ENCODE measurements at regions not wholly inside any gene's neighbourhood (a gene's known extent, or its start where the extent isn't known, plus 50 kb on each side); places are given as distances from the start of the nearest gene placed in this dataset.
"Not testable (repeated sequence)": the region's sequence is repeated elsewhere in the genome, so short reads cannot be mapped to it uniquely, and the experiment has no call there.

DNA sequence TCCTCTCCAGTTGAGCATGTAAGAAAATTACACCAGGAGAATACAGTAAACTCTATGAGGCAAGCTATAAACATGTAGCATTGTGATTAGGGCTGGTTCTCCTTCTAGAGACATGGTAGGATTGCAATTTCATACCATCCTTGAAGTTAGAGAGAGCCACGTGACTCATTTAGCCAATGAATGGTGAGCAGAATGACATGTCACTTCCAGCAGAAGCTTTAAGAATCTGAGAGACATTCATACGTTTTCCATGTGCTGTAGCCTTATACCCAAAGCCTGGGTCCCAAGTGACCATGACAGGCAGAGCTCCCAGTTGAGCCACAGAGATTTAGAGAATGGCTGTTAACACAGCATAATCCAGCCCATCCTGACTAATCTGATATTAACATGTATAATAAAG, 68.0 kb upstream of the TP53BP2 start:
- H3K27ac ChIP-seq; in situ Hi-C loops (cut with MboI; ENCODE audit: low pct_unique_long_range_greater_than_20kb in 2 of 9, low sequenced_read_pairs in 9 of 9, unreplicated experiment in 9 of 9); ATAC-seq (replicated peaks in 6 of 8); H3K4me1 ChIP-seq (replicated peaks in 1 of 2); H3K4me3 ChIP-seq: not testable (repeated sequence)
- 78 to 100% (median 92%) methylated on average over 1 of the region's 2 CpGs; no CpG with 5 or more reads in 6 of the 10 experiments for WGBS, 10 experiments

DNA sequence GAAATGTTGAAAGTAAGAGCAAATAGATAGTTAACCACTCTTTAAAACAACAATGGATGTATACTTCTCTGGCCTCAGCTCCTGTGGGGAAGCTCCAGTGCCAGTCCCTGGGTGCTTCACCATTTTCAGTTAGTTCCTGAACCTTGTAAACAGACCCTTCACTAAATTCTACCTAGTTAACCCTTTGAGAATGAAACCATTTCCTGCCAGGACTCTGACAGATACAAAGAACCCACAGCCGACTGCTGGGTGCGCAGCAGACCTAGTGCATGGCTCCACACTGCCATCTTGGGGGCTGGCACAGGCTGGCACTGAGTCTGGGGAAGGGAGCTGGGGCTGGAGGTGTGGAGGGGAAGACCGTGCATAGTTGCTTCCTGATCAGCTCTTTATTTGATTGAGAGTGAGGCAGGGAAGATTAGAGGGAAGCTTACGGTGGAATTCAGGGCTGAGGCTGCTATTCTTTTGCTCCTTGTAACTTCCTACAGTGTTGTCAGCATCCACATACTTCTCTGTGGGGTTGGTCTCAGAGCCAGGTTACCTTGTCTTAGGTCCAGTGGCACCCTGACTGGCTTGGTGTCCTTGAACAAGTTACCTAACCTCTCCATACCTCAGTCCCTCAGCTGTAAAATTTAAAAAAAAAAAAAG, 62.3 kb upstream of the TP53BP2 start:
- not testable (repeated sequence) for H3K27ac ChIP-seq

DNA sequence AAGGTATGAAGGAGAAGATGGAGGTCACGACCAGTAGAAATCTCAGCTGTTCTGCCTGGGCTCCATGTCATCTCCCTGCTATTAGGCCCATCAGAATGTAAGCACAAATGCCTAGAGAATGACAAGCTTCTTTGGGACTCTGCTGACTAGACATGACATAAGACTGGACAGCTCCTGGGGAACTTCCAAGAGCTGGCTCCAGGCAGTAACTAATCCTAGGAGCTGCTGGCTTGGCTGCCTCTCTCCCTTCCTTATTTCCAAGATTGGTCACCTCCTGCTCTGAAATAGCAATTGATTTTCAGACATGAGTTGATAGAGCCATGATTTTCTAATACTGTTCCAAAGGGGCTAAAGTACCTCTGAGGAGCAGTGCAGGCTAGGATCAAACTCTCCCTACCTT, 57.5 kb upstream of the TP53BP2 start:
- H3K4me1 ChIP-seq (replicated peaks in 1 of 2); in situ Hi-C loops (cut with MboI; ENCODE audit: low pct_unique_long_range_greater_than_20kb in 2 of 9, low sequenced_read_pairs in 9 of 9, unreplicated experiment in 9 of 9); H3K4me3 ChIP-seq; ATAC-seq (replicated peaks in 6 of 8); H3K27ac ChIP-seq: not testable (repeated sequence)
- no CpG with 5 or more reads among the region's 1 CpG for WGBS, 10 experiments

More for the DNA sequence above, 62.3 kb upstream of the TP53BP2 start:
- ATAC-seq (replicated peaks in 6 of 8); in situ Hi-C loops (cut with MboI; ENCODE audit: low pct_unique_long_range_greater_than_20kb in 2 of 9, low sequenced_read_pairs in 9 of 9, unreplicated experiment in 9 of 9); H3K4me3 ChIP-seq; H3K4me1 ChIP-seq (replicated peaks in 1 of 2): not testable (repeated sequence)
- 40% methylated on average over 2 of the region's 4 CpGs; no CpG with 5 or more reads in 9 of the 10 experiments for WGBS, 10 experiments

DNA sequence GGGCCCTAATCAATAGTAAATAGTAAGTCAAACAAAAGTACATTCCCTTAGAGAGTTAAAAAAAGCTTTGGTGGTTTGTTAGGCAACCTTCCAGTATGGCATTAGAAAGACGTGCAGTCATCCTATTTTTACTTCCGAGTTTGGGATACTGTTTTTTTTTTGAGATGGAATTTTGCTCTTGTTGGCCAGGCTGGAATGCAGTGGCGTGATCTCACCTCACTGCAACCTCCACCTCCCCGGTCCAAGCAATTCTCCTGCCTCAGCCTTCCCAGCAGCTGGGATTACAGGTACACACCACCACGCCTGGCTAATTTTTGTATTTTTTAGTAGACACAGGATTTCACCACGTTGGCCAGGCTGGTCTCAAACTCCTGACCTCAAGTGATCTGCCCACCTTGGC, 54.0 kb upstream of the TP53BP2 start:
- H3K4me1 ChIP-seq (replicated peaks in 1 of 2); H3K4me3 ChIP-seq; H3K27ac ChIP-seq; ATAC-seq (replicated peaks in 6 of 8); in situ Hi-C loops (cut with MboI; ENCODE audit: low pct_unique_long_range_greater_than_20kb in 2 of 9, low sequenced_read_pairs in 9 of 9, unreplicated experiment in 9 of 9): not testable (repeated sequence)
- WGBS, 10 experiments: no CpG with 5 or more reads among the region's 6 CpGs

DNA sequence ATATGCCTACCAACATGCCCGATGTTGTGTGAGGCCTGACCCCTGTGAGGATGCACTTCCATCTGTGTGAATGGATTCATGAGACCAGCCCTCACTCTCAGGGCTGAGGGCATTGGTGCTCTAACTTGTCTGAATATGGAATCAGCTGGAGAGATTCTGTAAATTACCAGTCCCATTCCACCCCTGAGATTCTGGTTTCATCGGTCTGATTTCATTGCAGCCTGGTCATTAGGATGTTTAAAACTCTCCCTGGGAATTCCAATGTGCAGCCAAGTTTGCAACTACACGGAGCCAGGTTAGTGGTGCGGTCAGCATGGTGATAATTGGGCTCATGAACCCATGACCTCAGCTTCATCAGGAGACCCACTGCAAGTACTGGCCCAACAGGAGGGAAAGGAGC, 51.4 kb upstream of the TP53BP2 start:
- WGBS, 10 experiments: no CpG with 5 or more reads among the region's 4 CpGs
- H3K4me1 ChIP-seq (replicated peaks in 1 of 2); ATAC-seq (replicated peaks in 6 of 8); H3K27ac ChIP-seq; H3K4me3 ChIP-seq; in situ Hi-C loops (cut with MboI; ENCODE audit: low pct_unique_long_range_greater_than_20kb in 2 of 9, low sequenced_read_pairs in 9 of 9, unreplicated experiment in 9 of 9): not testable (repeated sequence)

DNA sequence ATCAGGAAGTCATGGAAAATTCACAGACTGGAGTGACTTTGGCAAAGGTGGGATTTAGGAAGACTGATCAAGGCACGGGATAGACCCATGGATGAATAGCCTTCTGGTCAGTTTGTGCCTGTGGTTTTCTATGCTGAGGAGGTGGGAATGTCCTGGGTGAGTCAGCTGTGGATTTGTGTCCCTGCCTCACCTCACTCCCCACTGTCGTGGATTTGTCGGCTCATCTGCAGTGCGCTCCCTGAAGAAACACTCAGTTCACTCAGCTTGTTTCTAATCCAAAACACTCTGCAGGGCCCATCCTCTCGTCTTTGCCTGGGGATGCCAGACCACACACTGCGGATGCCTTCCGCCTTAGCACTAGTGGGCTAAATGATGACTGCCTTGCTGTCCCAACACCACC, 50.2 kb upstream of the TP53BP2 start:
- WGBS, 10 experiments: no CpG with 5 or more reads among the region's 7 CpGs

More for the DNA sequence above, 50.2 kb upstream of the TP53BP2 start:
- H3K4me1 ChIP-seq (replicated peaks in 1 of 2); H3K4me3 ChIP-seq; H3K27ac ChIP-seq; in situ Hi-C loops (cut with MboI; ENCODE audit: low pct_unique_long_range_greater_than_20kb in 2 of 9, low sequenced_read_pairs in 9 of 9, unreplicated experiment in 9 of 9); ATAC-seq (replicated peaks in 6 of 8): not testable (repeated sequence)

Measured in motor neuron (in vitro differentiated cells).